LNCAP (cell line): ENCODE measurements at regions not wholly inside any gene's neighbourhood (a gene's known extent, or its start where the extent isn't known, plus 50 kb on each side); places are given as distances from the start of the nearest gene placed in this dataset.

Source experiments
- TF ChIP-seq, protein P1 (sequence below): fragments of 450-650 bp; IDR thresholded peaks from 2 replicates; pipeline ENCODE4 v1.5.1; 2017; ENCODE audit warnings: mild to moderate bottlenecking

DNA sequence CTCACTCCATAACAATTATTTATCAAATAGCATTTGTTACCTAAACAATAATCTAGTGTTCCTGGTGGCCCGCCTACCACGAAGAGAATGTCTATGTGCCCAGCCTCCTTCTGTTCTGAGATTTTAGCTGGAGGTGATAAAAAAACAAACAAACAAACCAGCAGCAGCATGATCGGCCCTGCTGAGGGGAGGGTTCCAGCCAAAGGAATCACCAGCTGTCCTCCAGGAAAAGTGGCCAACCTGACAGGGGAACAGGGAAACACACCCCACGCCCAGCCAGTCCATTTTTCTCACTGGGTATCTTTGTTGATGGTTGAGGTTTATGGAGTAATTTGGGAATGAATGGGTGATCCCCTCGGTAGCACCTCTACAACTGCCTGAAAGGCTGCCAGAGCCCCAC is 203.0 kb upstream of the DYNLRB2 start:
- TF ChIP-seq, protein P1, sequence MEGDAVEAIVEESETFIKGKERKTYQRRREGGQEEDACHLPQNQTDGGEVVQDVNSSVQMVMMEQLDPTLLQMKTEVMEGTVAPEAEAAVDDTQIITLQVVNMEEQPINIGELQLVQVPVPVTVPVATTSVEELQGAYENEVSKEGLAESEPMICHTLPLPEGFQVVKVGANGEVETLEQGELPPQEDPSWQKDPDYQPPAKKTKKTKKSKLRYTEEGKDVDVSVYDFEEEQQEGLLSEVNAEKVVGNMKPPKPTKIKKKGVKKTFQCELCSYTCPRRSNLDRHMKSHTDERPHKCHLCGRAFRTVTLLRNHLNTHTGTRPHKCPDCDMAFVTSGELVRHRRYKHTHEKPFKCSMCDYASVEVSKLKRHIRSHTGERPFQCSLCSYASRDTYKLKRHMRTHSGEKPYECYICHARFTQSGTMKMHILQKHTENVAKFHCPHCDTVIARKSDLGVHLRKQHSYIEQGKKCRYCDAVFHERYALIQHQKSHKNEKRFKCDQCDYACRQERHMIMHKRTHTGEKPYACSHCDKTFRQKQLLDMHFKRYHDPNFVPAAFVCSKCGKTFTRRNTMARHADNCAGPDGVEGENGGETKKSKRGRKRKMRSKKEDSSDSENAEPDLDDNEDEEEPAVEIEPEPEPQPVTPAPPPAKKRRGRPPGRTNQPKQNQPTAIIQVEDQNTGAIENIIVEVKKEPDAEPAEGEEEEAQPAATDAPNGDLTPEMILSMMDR = no peak

DNA sequence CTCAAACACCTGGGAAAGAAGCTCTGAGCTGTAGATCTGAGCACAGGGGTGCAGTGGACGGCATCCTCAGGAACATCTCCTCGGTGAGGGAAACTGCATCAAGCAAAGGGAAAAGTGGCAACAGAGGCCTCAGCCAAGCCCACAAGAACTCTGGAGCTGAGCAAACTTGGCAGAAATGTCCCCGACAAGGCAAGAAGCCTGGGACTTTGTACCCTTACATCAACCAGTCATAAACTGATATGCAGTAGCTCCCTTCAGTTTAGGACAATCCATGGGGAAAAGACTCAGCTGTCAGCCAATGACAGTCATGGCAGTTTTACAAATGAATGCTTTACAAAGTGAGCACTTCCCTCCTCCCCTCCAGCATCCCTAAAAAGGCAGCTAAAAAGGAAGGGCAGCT is 210.0 kb upstream of the DYNLRB2 start:
- TF ChIP-seq, protein P1 = no peak

DNA sequence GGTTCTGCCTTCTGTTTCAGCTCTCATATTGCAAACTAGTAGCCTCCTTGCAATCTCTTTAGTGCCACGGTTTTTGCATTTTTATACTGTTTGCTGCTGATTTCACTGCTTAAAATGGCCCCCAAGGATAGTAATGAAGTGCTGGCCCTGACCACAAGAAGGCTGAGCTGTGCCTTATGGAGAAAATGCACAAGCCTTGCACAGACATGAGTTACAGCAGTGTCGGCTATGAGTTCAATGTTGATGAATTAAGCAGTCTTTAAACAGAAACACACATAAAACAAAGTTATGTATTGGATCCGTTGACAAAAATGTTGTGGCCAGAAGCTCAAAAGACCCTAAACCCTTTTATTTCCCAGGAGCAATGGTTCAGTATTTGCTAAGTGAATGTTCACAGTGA is 210.6 kb upstream of the DYNLRB2 start:
- TF ChIP-seq, protein P1 = no peak

DNA sequence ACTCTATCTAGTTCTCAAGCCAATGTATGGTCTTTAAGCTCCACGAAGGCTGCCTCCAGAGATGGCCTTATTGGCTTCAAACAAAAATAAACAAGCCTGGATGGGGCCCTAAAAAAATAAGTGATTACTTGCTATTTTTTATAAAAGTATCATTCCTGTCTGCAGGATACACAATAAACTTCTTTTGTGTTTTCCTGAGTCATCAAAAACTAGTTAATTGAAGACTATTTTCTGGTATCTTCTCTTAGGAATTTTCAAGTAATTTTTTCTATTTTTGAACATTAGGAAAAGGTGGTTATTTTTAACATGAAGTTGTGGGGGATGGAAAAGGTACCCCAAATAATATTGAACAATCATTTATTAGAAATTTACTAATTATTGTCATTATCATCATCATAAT is 213.1 kb upstream of the DYNLRB2 start:
- TF ChIP-seq, protein P1 = no peak

DNA sequence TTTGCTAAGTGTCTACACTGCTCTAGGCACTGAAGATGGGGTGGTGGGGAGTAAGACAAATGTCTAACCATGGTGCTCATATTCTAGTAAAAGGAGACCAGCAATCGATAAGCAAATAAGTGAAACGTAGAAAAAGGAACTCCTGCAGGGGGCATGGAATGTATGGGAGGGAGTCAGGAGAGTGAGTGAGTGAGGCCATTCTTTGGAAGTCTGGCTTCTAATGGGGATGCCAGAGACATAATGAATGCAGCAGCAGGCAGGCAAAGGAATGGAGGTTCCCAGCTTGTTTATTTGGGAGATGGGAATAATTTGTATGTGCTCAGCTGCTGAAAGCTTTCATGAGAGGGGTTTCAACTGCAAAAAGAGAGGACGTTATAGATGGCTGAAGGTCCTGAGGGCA is 216.4 kb upstream of the DYNLRB2 start:
- TF ChIP-seq, protein P1 = no peak

DNA sequence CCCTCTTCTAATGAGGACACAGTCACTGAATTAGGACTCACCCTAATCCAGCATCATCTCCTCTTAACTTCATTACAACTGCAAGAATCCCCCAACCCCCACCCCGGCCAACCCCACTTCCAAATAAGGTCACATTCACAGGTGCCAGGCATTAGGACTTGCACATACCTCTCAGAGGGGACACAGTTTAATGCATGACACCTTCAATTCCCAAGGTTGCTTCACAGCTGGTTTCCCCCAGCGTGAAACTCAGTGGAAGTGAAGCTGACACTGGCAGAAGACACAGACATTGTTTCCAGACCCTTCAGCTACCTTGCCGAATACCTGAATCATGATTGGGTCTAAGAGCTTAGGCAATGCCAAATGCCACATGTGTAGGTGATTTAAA is 217.0 kb upstream of the DYNLRB2 start:
- TF ChIP-seq, protein P1 = no peak

DNA sequence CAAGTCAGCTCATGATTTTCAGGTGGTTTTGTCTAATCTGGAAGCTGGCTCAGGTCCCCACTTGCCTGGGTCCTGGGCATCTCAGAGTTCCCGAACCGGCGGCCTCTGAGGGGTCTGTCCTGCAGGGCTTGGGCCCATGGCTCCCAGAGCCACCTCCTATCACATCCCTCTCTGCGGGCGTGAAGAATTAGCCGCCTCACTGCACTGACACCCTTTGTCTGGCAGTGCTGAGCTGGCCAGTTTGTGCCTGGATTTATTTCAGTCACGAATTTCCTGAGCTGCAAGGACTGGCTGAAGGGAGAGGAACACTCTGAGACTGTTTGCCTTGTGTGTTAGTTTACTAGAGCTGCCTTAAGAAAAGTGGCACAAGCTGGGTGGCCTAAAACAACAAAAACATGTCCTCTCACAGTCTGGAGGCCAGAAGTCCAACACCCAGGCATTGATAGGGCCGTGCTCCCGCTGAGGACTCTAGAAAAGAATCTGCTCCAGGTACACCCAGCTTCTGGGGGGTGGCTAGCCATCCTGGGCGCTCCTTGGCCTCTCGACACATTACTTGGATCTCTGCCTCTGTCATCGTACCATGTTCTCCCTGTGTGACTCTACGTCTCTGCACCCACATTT is 217.5 kb upstream of the DYNLRB2 start:
- TF ChIP-seq, protein P1 = no peak

DNA sequence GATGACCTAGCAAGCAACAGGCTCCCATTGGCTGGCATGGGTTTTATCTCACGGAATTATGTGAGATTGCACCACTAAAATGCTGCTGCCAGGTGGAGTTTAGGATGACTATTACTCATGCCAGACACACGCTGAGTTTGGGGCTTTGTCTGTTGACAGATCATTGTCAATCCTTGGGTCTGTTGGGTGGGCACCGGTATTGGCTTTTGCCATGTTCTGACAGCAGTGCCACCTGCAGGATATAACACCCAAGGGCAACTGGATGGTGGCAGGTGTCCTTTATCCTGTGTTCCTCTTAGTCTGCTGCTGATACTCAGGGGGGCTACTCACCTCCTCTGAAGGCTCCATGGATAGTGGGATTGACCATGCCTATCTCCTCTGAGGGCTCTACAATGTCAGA is 221.6 kb upstream of the DYNLRB2 start:
- TF ChIP-seq, protein P1 = no peak
